Gastroesophageal sphincter (tissue), 4 donors: ENCODE measurements at regions not wholly inside any gene's neighbourhood (a gene's known extent, or its start where the extent isn't known, plus 50 kb on each side); places are given as distances from the start of the nearest gene placed in this dataset.

Experiments
- ATAC-seq: fragments of 150-250 bp; one replicate; pipeline ENCODE4 v1.9.1; 2016; ENCODE audit warnings: mild to moderate bottlenecking, moderate library complexity
- H3K27ac ChIP-seq, 4 donors: fragments of 200-600 bp; sonication (generic) in 3 of 4; 1 replicate in 3 of 4; 2 replicates in 1 of 4; pipeline ENCODE4 v1.5.1; 2016 to 2019
- H3K27me3 ChIP-seq: fragments of 200-600 bp; sonication (generic); one replicate; pipeline ENCODE4 v1.5.1; 2019
- H3K36me3 ChIP-seq, 2 donors: fragments of 200-600 bp; sonication (generic); one replicate each; pipeline ENCODE4 v1.5.1; 2019; ENCODE audit warnings: control low read depth in 1 of 2
- H3K4me1 ChIP-seq, 3 donors: fragments of 200-600 bp; sonication (generic); 1 replicate in 2 of 3; 2 replicates in 1 of 3; pipeline ENCODE4 v1.5.1; 2016 to 2019; ENCODE audit warnings: control low read depth in 2 of 3
- H3K4me3 ChIP-seq, 2 donors: fragments of 200-600 bp; sonication (generic); one replicate each; pipeline ENCODE4 v1.5.1; 2019; ENCODE audit warnings: mild to moderate bottlenecking in 1 of 2, moderate library complexity in 1 of 2
- H3K9me3 ChIP-seq, 3 donors: fragments of 200-600 bp; sonication (generic); one replicate each; pipeline ENCODE4 v1.5.1; 2017 to 2019; ENCODE audit warnings: control low read depth in 2 of 3
- CTCF ChIP-seq, 4 experiments: fragments of 200-600 bp in 2 of 4; fragments of 450-650 bp in 2 of 4; sonication (generic) in 1 of 4; IDR thresholded peaks; one replicate each; pipeline ENCODE4 v1.5.1; 2017 to 2019; ENCODE audit warnings: antibody characterized with exemption in 4 of 4, mild to moderate bottlenecking in 2 of 4, moderate library complexity in 2 of 4
- EP300 ChIP-seq: sonication (generic); formaldehyde crosslinking; IDR thresholded peaks from one replicate; pipeline ENCODE4 v1.6.1; 2017; ENCODE audit warnings: antibody characterized with exemption, mild to moderate bottlenecking
- POLR2A ChIP-seq, 2 donors: fragments of 450-650 bp; IDR thresholded peaks; one replicate each; pipeline ENCODE4 v1.6.1; 2017; ENCODE audit warnings: antibody characterized with exemption in 2 of 2, mild to moderate bottlenecking in 2 of 2, moderate library complexity in 1 of 2
- POLR2AphosphoS5 ChIP-seq: sonication (generic); formaldehyde crosslinking; IDR thresholded peaks from one replicate; pipeline ENCODE4 v1.6.1; 2017; ENCODE audit warnings: antibody characterized with exemption
- WGBS, 2 donors: methylation state at CpG; one replicate each; pipeline ENCODE4 v1.1.5; 2018; ENCODE audit warnings: low coverage in 1 of 2; 5-methylcytosine and 5-hydroxymethylcytosine counted together

- ATAC-seq: no peak
- Histone ChIP-seq H3K36me3 (no peaks in the 10 kb centered on the region), H3K27ac (no peak overlapping the region), H3K4me1 (no peaks in the 10 kb centered on the region), H3K9me3 (peaks cover 0 to 4% (median 0%) of the 10 kb centered on the region in 3 donors), H3K27me3 (no peaks in the 10 kb centered on the region), H3K4me3 (no peak overlapping the region)
- TF ChIP-seq POLR2AphosphoS5: no peak
- no peak for TF ChIP-seq CTCF (IDR thresholded peaks at IDR 0.05)
- no peak for TF ChIP-seq EP300
- TF ChIP-seq POLR2A (IDR thresholded peaks at IDR 0.05): no peak
- WGBS, 2 donors: 71 to 93% methylated on average over 6 of the region's 7 CpGs
These were observed 693.0 kb upstream of the MAP3K7 start for GRCh38 chr6:91279740-91280493.

- 93 to 100% methylated on average over 2 of the region's 2 CpGs for WGBS, 2 donors
- H3K27me3 ChIP-seq: no peaks in the 10 kb centered on the region
- H3K4me3 ChIP-seq: no peak overlapping the region
- no peak for ATAC-seq
- no peaks in the 10 kb centered on the region for H3K36me3 ChIP-seq
- H3K27ac ChIP-seq: no peak overlapping the region
- no peaks in the 10 kb centered on the region for H3K4me1 ChIP-seq
- TF ChIP-seq POLR2A (IDR thresholded peaks at IDR 0.05) (no peak), POLR2AphosphoS5 (no peak), EP300 (no peak), CTCF (IDR thresholded peaks at IDR 0.05) (no peak)
- peaks cover 0 to 4% (median 0%) of the 10 kb centered on the region in 3 donors for H3K9me3 ChIP-seq
These were observed 691.5 kb upstream of the MAP3K7 start for GRCh38 chr6:91278416-91278815.

GRCh38 chr6:91276315-91276714 is 689.4 kb upstream of the MAP3K7 start:
- Histone ChIP-seq H3K4me1 (no peaks in the 10 kb centered on the region), H3K27me3 (no peaks in the 10 kb centered on the region), H3K27ac (no peak overlapping the region), H3K9me3 (peaks cover 0 to 4% (median 0%) of the 10 kb centered on the region in 3 donors), H3K36me3 (no peaks in the 10 kb centered on the region), H3K4me3 (no peak overlapping the region)
- ATAC-seq: no peak
- TF ChIP-seq POLR2A (IDR thresholded peaks at IDR 0.05) (no peak), CTCF (IDR thresholded peaks at IDR 0.05) (no peak), POLR2AphosphoS5 (no peak), EP300 (no peak)
- WGBS, 2 donors: 53 to 79% methylated on average over 2 of the region's 2 CpGs

- Histone ChIP-seq H3K9me3 (peaks cover 0 to 5% (median 0%) of the 10 kb centered on the region in 3 donors), H3K27ac (no peak overlapping the region), H3K27me3 (no peaks in the 10 kb centered on the region), H3K4me3 (no peak overlapping the region), H3K36me3 (no peaks in the 10 kb centered on the region), H3K4me1 (no peaks in the 10 kb centered on the region)
- ATAC-seq: peak; percentile 58
- TF ChIP-seq CTCF (IDR thresholded peaks at IDR 0.05) (no peak), EP300 (no peak), POLR2A (IDR thresholded peaks at IDR 0.05) (no peak), POLR2AphosphoS5 (no peak)
- 38 to 52% methylated on average over 2 to 5 of the region's 5 CpGs for WGBS, 2 donors
These were observed 686.9 kb upstream of the MAP3K7 start for GRCh38 chr6:91273729-91274128.

- 80% methylated on average over 2 of the region's 6 CpGs; no CpG with 5 or more reads in 1 of the 2 donors for whole genome bisulfite sequencing, 2 donors
- TF ChIP-seq EP300: no peak
- TF ChIP-seq POLR2A (IDR thresholded peaks at IDR 0.05): no peak
- no peak for TF ChIP-seq POLR2AphosphoS5
- no peak for TF ChIP-seq CTCF (IDR thresholded peaks at IDR 0.05)
- H3K4me3 ChIP-seq: no peak overlapping the region
- H3K27ac ChIP-seq: no peak overlapping the region
- H3K36me3 ChIP-seq: no peaks in the 10 kb centered on the region
- ATAC-seq: no peak
- no peaks in the 10 kb centered on the region for H3K27me3 ChIP-seq
- H3K4me1 ChIP-seq: no peaks in the 10 kb centered on the region
- peaks cover 0 to 5% (median 0%) of the 10 kb centered on the region in 3 donors for H3K9me3 ChIP-seq
These were observed 684.9 kb upstream of the MAP3K7 start for GRCh38 chr6:91271807-91272206.
